Daoy (cell line): ENCODE measurements at regions not wholly inside any gene's neighbourhood (a gene's known extent, or its start where the extent isn't known, plus 50 kb on each side); places are given as distances from the start of the nearest gene placed in this dataset.
"Not testable (repeated sequence)": the region's sequence is repeated elsewhere in the genome, so short reads cannot be mapped to it uniquely, and the experiment has no call there.

Source experiments
- DNase-seq: peaks from one replicate; pipeline ENCODE4 v3.0.0-alpha.2; 2015; ENCODE audit warnings: low read depth

DNA sequence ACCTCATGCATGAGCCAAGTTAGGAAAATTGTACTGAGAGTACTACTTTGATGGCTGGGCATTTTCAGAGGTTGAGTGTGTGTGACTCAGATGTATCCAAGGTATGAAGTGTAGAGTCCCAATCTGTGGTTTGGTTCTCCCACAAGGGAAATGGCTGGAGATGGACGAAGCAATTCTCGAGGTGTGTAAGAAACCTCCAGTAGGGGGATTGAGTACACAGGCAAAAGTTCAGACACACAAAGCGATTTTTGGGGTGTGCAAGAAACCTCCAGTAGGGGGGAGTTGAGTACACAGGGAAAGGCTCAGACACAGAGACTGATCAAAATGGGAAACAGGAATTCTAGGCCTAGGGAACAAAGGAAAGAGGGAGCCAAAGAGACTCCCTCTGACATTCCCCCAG lies 1536.3 kb downstream of the FAM181B start:
- DNase-seq = peak; percentile 1

DNA sequence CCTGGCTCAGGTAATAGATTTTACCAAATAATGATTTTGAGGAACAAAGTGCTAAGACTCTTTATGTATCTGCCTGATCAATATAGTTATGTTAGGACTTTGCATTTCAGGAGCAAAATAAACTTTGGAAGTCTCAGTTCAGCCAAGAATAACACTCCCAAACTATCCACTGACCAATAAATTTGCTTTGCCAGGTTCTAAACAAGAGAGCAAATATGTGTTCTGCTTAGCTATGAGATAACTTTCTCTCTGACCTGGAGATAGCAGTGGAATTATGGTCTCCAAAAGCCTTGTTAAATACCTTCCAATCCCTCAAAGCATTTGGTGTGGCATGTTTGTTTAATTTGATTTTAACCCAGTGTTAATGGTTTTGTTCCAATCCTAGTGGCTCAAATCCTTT lies 1541.1 kb downstream of the FAM181B start:
- DNase-seq = no peak

DNA sequence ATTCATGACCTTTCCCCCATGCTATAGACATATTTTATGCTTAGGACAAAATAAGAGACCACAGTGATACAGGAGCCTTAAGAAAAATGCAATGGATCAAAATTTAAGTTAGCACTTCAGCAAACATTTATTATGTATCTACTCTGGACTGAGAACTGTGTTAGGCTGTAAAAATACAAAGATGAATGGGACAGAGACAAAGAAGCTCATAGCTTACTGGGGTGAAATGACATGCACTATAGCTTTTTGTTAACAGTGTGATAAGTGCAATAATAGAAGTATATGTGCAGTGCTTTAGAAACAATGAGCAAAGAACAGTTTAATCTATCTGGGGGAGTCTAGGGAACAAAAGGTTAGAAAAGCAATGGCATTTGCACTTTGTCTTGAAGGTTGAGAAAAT lies 1543.1 kb downstream of the FAM181B start:
- no peak for DNase-seq

DNA sequence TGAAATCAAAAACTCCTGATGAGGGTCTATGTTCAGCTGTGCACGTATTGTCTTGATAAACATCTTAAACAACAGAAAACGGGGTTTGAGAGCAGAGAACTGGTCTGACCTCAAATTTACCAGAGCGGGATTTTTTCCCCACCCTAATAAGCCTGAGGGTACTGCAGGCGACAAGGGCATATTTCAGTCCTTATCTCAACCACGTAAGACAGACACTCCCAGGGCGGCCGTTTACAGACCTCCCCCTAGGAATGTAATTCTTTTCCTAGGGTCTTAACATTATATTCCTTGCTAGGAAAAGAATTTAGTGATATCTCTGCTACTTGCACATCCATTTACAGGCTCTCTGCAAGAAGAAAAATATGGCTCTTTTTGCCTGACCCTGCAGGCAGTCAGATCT lies 1546.6 kb downstream of the FAM181B start:
- DNase-seq = not testable (repeated sequence)

DNA sequence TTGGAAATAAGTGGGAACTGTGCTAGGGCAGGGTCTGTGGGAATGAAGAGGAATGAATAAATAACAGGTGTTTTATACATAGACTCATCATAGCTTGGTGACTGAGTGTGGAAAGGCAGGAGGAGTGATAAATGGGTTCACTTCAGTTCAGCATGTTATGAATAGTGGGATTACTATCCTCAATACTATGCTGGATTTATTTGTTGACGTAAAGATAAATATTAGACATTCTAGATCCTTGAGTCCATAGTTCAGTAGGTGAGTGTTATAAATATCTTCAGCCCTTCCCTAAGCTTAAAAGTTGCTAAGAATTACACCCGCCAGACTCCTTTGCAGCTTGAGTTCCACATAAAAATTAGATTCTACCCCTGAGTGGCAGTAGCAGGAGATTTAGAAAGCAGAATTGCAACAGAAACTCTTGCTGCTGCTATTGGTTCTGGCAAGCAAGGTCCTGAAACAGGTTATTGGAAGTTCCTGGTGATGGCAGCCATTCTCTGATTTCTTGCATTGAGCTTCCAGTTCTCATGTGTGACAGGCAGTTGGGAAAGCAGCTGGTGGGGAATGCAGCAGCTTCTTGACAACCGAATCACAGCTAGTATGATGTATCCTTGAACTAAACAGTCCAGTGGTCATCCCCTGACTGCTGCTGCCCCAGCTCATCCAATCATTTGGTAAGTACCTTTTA lies 1558.9 kb downstream of the FAM181B start:
- no peak for DNase-seq

DNA sequence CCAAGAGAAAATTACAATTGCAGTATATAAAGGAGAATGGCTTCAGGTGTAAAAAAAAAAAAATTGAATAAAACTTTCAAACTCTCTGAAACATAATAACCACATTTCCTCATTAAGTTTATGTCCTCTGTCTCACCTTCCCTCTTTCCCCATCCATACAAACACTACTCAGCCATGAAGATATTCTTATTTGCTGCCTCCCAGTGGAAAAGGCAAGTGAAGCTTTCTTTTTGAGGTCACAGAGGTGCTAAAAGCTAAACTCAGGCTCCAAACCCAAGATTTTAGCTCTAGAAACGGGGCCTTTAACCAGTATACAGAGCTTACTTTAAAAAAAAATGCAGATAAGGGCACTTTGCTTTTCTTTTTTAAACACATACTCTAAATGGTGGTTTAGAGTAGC lies 1568.5 kb downstream of the FAM181B start:
- no peak for DNase-seq

DNA sequence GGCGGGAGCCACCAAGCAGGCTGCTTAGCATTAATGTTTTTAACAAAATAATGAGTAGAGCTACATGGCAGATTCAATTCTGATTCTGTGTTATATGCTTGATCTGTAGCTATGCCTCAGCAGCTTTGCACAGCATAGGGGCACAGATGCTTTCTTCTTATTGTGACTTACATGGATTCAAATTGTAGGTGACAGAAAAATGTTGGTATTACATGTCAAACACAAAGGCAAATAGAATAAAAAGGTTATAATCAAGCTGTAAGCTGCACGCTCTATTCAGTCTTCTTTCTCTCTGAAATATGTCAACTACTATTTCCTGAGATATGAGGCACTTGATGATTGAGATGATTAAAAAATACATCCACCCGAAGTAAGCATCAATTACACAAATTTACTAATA lies 1573.8 kb downstream of the FAM181B start:
- DNase-seq = no peak

DNA sequence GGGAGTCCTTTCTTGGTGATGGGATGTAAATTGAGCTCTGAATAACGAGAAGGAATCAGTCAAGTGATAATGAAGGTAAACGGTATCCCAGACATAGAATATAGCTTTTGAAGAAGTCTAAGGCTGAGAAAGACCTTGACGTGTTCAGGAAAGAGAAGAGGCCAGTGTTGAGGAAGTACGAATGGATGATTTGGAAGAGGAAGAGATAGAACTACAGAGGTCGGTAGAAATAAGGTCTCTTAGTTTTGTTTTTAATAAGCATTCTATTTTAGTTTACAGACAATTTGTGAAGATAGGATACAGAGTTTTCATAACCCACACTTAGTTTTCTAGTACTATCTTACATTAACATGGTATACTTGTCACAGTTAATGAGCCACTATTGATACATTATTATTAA lies 1598.1 kb downstream of the FAM181B start:
- DNase-seq = no peak

DNA sequence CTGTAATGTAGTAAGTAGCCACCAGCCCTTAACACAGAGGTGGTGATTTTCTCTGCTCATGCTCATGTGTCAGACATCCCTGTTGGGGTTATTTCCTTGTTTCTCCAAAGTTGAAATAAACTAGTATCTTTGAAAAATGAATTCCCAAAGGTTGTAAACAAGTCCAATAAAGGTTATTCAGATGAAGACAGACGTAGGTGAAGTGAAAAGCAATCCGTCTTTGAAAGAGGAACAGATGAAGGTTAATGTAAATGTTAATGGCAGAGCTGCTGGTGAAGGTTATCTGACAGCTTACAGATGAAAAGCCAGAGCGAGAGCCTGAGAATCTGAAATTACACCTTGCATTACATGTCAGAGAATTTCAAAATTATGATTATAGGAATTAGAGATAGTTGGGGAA lies 1604.0 kb downstream of the FAM181B start:
- no peak for DNase-seq

DNA sequence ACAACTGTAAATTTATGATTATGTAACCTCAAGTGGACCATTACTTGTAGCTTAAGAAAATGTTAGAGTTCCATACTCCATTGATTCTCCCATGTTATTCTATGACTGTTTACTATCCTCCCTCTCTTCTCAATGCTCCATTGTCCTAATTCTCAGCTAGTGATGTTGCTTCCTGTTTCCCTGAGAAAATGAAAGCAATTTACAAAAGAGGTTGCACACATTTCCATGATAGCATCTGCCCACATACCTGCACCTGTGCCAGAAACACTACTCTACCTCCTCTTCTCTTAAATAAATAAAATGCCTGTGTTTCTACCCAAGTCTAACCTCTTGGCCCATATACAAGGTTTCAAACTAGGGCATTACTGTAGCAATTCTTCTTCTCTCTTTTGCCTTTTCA lies 1620.9 kb downstream of the FAM181B start:
- DNase-seq = no peak

DNA sequence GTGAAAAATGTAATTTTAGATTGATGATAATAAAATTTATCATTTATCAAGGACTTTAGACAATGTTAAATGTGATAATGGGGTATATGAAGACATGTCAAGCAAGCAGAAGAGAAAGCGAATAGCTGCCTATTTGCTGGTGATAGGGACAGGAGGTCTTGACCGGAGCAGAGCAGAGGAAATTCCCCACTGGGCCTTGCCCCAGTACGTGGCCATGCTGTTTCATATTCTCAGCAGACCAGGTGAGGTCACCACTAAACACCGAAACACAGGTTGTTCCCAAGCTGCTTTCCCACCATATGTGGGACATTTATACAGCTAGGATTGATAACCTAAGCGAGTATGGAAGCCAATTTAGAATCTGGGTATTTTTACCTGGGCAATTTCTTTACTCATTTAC lies 1629.6 kb downstream of the FAM181B start:
- no peak for DNase-seq

DNA sequence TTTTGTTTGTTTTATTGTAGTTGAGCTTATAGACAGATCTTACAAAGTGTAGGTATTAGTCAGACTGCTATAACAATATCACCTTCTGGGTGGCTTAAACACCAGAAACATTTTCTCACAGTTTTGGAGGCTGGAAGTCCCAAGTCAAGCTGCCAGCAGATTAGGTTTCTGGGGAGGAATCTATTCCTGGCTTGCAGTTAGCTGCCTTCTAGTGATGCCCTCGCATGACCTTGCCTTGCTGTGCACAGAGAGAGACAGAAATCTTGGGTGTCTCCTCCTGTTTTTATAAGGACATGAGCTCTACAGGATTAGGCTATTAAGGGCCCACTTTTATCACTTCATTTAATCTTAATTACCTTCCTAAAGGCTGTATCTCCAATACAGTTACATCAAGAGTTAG lies 1635.2 kb downstream of the FAM181B start:
- DNase-seq = no peak

DNA sequence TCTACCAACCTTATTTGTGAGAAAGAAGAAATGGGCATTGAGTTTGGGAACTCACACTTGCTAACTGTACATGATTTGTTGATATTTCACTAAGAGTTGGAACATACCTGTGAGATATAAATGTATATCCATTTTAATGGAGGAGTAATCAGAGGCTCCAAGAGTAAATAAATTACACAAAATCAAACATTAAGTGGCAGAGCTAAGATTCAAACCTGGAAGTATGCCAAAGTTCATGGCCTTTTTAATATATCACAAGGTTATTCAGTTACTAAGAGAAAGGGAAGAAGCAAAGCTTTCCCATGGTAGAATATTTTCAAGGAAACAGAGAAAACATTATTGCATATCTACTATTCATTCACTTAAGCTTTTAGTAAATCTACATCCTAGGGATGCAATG lies 1641.1 kb downstream of the FAM181B start:
- DNase-seq = no peak

DNA sequence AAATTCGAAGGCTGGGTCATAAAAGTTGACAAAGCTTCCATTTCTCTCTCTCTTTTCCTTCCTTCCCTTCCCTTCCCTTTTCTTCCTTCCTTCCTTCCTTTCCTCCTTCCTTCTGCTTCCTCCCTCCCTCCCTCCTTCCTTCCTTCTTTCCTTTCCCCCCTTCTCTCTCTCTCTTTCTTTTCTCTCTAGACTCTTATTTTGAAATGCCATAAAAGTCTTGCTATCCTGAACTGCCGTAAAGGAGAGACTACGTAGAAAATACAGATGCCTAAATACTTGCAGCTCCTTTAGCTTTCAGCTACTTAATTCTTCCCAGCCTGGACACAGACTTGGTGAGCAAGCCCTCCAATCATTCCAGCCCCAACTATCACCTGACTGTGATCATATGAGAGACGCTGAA lies 1644.4 kb downstream of the FAM181B start:
- DNase-seq = no peak

DNA sequence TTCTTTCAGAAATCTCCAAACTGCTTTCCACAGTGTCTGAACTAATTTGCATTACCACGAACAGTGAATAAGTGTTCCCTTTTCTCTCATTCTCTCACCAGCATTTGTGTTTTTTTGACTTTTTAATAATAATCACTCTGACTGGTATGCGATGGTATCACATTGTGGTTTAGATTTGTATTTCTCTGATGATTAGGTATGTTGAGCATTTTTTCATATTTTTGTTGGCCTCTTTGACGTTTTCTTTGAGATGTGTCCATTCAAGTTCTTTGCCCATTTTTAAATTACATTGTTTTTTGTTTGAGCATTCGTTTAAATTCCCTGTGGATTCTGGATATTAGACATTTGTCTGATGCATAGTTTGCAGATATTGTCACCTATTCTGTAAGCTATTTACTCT lies 1639.6 kb upstream of the TENM4 start:
- no peak for DNase-seq

DNA sequence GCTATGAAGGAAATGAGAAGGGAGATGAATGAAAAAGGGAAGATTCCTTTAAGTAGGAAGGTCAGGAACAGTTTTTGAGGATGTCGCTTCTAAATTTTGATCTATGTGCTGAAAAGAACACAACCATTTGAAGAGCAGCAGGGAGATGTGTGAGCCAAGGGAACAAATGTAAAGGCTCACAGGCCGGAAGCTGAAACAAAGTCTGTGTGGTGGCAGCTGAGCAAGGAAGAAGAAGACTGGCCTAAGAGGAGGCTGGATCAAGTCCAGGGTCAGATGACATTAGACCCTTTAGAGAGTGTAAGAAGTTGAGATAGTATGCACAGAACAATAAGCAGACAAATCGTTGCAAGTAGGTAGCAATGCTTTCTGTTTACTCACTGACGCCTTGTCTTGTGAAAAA lies 1631.4 kb upstream of the TENM4 start:
- DNase-seq = no peak

DNA sequence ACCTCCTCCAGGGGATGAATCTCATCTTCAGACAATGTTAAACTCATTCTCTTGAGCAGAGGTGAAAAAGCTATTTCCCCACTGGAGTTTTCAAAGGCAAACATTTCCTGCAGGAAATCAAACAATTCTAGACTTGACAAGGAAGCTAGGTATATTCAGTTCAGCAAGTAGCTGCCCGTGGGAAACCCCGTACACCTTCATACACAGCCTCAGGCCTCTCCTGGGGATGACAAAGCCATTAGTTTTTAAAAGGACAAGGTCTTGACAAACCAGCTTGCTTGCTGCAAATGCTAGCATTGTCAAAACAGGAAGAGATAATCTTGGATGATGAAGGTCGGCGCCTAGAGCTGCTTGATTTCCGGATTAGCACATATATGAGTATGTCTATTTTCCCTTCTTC lies 1630.8 kb upstream of the TENM4 start:
- DNase-seq = no peak

DNA sequence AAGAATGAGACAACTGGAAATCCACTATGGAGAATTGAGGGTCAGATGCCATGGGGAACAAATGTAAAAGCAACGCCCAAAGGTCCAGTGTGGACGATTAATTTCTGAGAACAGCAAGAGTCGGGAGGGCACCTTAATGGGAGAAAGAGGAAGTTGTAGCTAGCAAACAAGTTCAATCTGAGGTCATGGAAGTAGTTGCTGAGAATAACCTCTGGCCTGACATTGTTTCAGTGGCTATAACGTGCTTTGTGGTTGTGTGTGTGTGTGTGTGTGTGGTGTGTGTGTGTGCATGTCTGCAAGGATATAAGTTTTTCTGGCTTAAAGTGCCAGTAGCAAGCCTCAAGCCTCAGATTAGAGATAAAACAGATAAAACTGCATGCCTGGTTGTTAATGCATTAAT lies 1630.1 kb upstream of the TENM4 start:
- DNase-seq = no peak

DNA sequence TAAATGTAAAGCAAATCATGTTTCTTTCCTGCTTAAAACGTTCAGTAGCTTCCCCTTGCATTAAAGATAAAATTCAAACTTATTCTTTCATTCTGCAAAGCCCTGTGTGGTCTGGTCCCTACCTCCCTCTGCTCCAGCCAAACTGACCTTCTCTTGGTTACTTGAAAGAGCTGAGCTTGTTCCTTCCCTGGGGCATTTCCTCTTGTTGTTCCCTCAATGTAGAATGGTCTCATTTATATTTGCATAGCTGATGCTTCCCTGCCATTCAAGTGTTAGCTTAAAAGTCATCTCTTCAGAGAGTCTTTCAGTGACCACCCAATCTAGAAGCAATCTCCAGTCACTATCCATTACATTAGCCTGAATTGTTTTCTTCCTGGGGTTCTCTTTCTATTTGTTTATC lies 1618.5 kb upstream of the TENM4 start:
- DNase-seq = no peak

DNA sequence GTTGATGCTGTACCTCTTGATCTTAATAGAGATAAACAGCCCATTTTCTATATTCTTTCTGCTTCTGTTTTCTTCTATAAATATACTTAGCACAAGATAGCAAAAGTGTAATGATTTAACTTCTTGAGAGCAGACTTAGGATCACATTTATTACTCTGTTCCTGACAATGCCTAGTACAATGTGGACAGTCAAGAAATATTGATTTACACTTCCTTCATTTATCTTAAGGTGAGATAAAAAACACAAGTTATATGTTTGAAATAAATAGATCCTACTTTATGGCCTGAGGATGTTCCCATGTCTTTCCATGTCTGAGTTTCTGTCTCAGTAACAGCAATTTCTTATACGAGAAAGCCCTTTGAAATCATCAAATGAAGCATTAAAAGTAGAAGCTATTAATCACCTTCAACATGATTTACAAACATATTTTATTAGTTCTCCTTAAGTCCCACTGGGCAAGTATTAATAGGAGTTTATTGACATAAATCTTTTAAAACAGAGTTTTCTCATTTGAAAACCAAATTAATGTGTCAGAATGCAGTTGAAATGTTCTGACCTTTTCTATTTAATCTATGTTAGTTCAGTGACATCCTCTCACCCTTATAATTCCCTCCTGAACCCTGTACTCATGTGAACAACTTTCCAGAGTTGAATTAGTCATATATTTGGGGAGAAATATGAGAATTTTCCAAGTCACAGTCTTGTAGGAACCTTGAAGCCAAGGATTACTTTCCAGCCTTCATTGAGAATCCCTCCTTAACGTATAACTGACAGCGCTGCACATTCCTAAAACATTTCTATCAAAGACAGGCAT lies 1611.7 kb upstream of the TENM4 start:
- no peak for DNase-seq

DNA sequence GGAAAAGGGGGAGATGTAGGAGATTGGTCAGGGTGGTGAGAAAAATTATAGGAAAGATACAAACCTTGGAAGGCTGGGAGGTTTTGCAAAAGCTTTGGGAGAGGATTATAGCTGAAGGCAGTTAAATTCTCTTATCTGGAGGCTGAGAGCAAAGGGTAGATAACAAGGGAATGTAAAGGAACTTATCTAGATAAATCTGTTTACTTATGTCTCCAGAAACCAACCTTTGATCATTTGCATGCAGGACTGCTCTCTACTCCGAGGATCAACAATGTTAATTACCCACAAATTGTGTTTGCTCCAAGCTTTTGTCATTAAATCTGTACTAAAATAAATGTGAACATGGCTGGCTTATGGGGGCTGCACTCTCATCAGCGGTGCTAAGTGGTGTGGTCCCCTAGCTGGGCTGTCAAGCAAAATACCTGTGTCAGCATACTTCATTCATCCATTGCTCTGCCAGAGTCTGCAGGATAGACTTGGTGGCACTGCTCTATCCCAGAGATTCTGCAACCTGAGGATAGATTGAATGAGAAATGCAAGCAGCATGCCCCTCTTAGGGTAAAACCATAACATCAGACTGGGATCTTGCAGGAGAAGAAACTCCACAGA lies 1599.2 kb upstream of the TENM4 start:
- no peak for DNase-seq

DNA sequence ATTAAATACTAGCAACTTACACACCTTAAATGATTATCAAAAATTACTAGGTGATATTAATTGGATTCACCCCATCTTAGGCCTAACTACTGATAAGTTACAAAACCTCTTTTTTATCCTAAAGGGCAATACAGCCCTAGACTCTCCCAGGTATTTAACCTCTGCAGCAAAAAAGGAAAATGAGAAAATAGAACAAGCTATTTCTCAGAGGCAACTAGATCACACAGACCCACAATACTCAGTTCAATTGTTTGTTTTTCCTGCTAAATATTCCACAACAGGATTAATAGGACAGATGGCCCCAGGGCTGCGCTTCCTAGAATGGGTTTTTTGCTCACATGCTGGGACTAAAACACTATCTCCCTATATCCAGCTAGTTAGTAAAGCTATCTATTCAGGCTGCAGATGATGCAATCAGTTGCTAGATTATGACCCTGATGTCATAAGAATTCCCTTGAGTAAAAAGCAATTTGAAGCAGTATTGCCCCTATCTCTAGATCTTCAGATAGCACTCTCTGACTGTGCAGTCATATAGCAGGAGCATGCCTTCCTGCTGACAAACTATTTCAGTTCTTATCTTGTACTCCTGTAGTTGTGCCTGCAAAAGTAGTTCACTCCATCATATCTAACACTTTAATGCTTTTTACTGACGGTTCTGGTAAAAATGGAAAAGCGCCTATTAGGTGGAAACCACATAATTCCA lies 1595.5 kb upstream of the TENM4 start:
- DNase-seq = no peak
